ENCODE measurements at regions not wholly inside any gene's neighbourhood (a gene's known extent, or its start where the extent isn't known, plus 50 kb on each side); places are given as distances from the start of the nearest gene placed in this dataset.

DNA sequence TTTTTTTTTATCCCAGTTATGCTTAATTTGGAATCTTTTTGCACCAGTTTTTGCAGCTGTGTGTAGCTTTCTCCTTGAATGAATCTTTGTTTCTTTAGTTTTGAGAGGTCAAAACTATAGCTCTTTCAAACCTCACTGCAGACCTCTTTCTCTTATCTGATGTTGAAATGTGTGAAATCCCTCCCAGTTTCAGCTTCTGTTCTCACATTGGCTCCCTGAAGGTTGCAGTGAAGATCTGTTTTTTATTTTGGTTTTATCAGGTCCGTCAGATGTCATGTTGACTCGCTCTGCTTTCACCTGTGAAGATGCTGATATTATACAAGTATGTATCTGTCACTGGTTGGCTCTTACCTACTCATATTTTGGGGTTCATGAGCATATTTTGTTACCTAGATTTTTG lies 372.0 kb downstream of the RFC3 start:
- no peak overlapping the region for H3K4me3 ChIP-seq (ENCODE audit: low read depth, low read length)
- DNase-seq (ENCODE audit: low read depth): no peak
- TF ChIP-seq, protein P1, sequence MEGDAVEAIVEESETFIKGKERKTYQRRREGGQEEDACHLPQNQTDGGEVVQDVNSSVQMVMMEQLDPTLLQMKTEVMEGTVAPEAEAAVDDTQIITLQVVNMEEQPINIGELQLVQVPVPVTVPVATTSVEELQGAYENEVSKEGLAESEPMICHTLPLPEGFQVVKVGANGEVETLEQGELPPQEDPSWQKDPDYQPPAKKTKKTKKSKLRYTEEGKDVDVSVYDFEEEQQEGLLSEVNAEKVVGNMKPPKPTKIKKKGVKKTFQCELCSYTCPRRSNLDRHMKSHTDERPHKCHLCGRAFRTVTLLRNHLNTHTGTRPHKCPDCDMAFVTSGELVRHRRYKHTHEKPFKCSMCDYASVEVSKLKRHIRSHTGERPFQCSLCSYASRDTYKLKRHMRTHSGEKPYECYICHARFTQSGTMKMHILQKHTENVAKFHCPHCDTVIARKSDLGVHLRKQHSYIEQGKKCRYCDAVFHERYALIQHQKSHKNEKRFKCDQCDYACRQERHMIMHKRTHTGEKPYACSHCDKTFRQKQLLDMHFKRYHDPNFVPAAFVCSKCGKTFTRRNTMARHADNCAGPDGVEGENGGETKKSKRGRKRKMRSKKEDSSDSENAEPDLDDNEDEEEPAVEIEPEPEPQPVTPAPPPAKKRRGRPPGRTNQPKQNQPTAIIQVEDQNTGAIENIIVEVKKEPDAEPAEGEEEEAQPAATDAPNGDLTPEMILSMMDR (IDR thresholded peaks at IDR 0.05; ENCODE audit: insufficient read depth, low read length): no peak

DNA sequence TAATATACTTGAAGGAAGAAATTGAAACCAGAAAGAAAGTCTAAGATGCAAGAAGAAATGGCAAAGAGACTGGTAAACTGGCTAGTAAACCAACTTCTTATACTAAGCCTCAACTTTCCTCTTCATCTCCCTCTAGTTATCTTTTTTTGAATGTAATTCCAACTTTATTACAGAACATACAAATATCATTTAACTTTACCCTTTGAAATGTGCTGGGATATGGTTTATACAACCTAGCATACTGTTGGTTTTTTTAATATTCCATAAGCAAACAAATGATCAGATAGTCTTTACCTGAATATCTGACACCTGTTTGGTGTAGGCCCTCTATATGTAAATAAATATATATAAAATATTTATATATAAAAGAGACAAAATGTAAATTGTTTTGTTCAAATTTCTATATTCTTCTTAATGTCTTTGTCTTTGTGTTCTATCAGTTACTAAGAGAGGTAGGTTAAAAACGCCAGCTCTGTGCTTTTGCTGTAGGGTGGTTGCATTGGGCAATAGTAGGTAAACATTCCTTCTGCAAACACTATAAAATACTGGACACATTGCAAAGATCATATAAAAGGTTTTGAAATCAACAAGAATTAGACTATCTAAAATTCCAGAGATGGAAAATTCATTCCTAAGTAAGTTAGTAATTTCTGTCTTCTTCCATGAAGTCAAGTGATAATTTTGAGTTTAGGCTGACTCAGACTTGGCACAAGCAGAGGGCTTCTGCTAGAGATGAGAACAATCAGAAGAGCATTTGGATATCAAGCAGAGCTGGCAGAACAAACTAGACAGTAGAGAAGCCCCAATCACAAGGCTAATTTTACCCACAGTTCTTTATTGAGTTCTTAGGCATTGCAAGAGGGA lies 383.3 kb downstream of the RFC3 start:
- H3K4me3 ChIP-seq (ENCODE audit: low read depth, low read length): no peak overlapping the region
- peak; percentile 88 for DNase-seq (ENCODE audit: low read depth)
- TF ChIP-seq, protein P1 (IDR thresholded peaks at IDR 0.05; ENCODE audit: insufficient read depth, low read length): no peak

GRCh38 chr13:34207334-34207733 lies 389.4 kb downstream of the RFC3 start:
- TF ChIP-seq, protein P1 (IDR thresholded peaks at IDR 0.05; ENCODE audit: insufficient read depth, low read length): no peak
- peak; percentile 93 for DNase-seq (ENCODE audit: low read depth)
- H3K4me3 ChIP-seq (ENCODE audit: low read depth, low read length): no peak overlapping the region

DNA sequence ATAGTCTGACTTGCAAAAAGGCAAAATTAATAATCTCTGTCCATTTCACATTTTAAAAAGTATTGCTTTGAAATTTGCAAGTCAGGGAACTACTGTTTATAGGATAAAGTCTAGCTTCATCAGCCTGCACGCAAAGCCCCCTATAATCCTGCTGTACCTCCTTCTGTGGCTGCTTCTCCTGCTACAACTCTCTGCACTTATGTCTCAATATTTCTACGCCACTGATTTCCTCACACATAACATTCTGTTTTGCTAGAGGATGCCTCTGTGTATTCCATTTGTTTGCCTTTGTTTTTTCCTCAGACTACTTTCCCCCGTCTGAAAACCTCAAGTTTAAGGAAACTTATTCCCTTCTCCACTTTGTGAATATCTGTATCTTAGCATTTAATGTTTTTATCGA lies 389.9 kb downstream of the RFC3 start:
- H3K4me3 ChIP-seq (ENCODE audit: low read depth, low read length): no peak overlapping the region
- DNase-seq (ENCODE audit: low read depth): peak; percentile 25
- TF ChIP-seq, protein P1 (IDR thresholded peaks at IDR 0.05; ENCODE audit: insufficient read depth, low read length): no peak

DNA sequence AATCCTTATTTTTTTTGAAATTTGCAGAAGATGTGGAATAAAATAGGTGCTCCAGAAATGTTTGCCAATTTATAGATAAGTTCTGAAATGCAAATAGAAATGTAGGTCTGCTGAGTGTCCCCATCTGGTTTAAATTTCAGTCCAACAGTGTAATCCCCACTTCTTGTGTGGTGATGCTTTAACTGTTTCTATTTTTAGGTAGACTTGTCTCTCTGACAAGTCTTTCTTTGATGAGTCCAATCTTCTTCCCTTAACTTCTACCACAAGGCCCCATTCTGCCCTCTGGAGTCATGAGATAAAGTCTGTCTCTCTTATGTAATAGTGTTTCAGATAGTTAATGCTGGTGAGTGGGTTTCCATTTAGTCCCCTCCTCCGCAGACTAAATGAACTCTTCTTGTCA lies 390.4 kb downstream of the RFC3 start:
- TF ChIP-seq, protein P1 (IDR thresholded peaks at IDR 0.05; ENCODE audit: insufficient read depth, low read length): no peak
- H3K4me3 ChIP-seq (ENCODE audit: low read depth, low read length): no peak overlapping the region
- peak; percentile 51 for DNase-seq (ENCODE audit: low read depth)

- TF ChIP-seq, protein P1 (IDR thresholded peaks at IDR 0.05; ENCODE audit: insufficient read depth, low read length): no peak
- no peak for DNase-seq (ENCODE audit: low read depth)
- no peak overlapping the region for H3K4me3 ChIP-seq (ENCODE audit: low read depth, low read length)
Measured at GRCh38 chr13:34210341-34210740, 392.4 kb downstream of the RFC3 start.
